ENCODE measurements at regions not wholly inside any gene's neighbourhood (a gene's known extent, or its start where the extent isn't known, plus 50 kb on each side); places are given as distances from the start of the nearest gene placed in this dataset.

DNA sequence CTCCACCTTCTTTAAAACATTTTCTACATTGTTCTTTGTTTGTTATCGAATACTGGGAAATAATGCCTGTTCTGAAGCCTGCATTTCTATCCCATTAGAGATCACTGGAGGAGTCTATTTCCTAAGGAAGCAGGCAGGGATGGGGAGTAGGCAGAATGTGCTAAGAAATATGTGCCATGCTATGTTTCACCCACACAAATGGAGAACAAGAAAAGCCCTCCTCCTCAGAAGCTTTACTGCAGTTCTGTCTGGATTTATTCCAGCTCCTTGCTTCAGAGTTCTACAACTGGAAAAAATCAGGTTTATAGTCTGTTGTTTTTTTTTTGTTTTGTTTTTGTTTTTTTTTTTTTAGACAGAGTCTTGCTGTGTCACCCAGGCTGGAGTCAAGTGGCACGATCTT is 825.1 kb downstream of the SLC4A3 start:
- Histone ChIP-seq H3F3A (ENCODE audit: insufficient read depth, low read length) (no peaks in the 10 kb centered on the region), H4K20me1 (ENCODE audit: insufficient read depth, low read length) (no peaks in the 10 kb centered on the region), H2AFZ (ENCODE audit: low read length) (no peak overlapping the region), H3K4me1 (ENCODE audit: insufficient read depth, low read length, severe bottlenecking) (no peaks in the 10 kb centered on the region), H3K4me3 (ENCODE audit: low read depth, low read length, poor library complexity, severe bottlenecking) (no peak overlapping the region), H3K79me2 (ENCODE audit: insufficient read depth, low read length) (no peaks in the 10 kb centered on the region), H3K9me3 (ENCODE audit: low read length) (no peaks in the 10 kb centered on the region), H3K4me2 (ENCODE audit: low read length) (no peak overlapping the region), H3K27me3 (ENCODE audit: insufficient read depth, low read length) (no peaks in the 10 kb centered on the region), H3K36me3 (ENCODE audit: insufficient read depth, low read length) (no peaks in the 10 kb centered on the region), H3K9ac (ENCODE audit: low read length) (no peak overlapping the region), H3K27ac (ENCODE audit: low read depth, low read length, poor library complexity, severe bottlenecking) (no peak overlapping the region), H3K9me2 (ENCODE audit: low read depth, low read length) (no peaks in the 10 kb centered on the region)
- TF ChIP-seq, protein P1, sequence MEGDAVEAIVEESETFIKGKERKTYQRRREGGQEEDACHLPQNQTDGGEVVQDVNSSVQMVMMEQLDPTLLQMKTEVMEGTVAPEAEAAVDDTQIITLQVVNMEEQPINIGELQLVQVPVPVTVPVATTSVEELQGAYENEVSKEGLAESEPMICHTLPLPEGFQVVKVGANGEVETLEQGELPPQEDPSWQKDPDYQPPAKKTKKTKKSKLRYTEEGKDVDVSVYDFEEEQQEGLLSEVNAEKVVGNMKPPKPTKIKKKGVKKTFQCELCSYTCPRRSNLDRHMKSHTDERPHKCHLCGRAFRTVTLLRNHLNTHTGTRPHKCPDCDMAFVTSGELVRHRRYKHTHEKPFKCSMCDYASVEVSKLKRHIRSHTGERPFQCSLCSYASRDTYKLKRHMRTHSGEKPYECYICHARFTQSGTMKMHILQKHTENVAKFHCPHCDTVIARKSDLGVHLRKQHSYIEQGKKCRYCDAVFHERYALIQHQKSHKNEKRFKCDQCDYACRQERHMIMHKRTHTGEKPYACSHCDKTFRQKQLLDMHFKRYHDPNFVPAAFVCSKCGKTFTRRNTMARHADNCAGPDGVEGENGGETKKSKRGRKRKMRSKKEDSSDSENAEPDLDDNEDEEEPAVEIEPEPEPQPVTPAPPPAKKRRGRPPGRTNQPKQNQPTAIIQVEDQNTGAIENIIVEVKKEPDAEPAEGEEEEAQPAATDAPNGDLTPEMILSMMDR (IDR thresholded peaks at IDR 0.05; ENCODE audit: low read length), result no peak
- TF ChIP-seq EZH2 (IDR thresholded peaks at IDR 0.05; ENCODE audit: borderline replicate concordance, low read length), result no peak

DNA sequence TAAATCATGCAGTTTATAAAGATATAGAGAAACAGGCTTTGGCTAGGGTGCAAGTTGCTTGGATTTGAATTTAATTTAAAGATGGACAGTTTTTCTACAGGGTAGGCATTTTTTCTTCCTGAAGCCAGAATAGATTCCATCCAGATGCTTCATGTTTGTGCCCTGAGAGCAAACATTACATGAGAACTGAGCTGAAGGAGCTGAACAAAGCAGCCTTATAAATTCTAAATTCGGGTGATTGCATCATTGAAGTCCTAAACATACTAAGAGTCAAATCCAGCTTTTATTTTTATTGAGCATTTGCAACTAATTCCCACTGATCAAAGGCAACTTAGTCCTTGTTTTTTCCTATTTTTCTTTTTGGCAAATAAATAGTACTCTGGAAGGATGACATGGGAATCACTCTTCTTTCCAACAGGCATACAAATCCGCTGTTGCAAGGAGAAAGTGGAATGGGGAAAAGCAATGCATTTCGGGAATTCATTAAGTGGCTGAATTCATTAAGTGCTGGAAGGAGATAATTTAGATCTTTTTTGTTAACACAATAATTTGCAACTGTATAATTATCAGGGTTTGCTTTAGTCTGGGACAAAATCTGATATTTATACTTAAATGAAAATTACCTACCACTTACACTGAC is 828.0 kb downstream of the SLC4A3 start:
- Histone ChIP-seq H3K9me2 (ENCODE audit: low read depth, low read length) (no peaks in the 10 kb centered on the region), H3K4me2 (ENCODE audit: low read length) (no peak overlapping the region), H3K9ac (ENCODE audit: low read length) (no peak overlapping the region), H3K4me3 (ENCODE audit: low read depth, low read length, poor library complexity, severe bottlenecking) (no peak overlapping the region), H3K4me1 (ENCODE audit: insufficient read depth, low read length, severe bottlenecking) (no peaks in the 10 kb centered on the region), H3K79me2 (ENCODE audit: insufficient read depth, low read length) (no peaks in the 10 kb centered on the region), H3K9me3 (ENCODE audit: low read length) (no peaks in the 10 kb centered on the region), H3F3A (ENCODE audit: insufficient read depth, low read length) (no peaks in the 10 kb centered on the region), H3K36me3 (ENCODE audit: insufficient read depth, low read length) (no peaks in the 10 kb centered on the region), H3K27ac (ENCODE audit: low read depth, low read length, poor library complexity, severe bottlenecking) (no peak overlapping the region), H2AFZ (ENCODE audit: low read length) (no peak overlapping the region), H4K20me1 (ENCODE audit: insufficient read depth, low read length) (no peaks in the 10 kb centered on the region), H3K27me3 (ENCODE audit: insufficient read depth, low read length) (no peaks in the 10 kb centered on the region)
- TF ChIP-seq EZH2 (IDR thresholded peaks at IDR 0.05; ENCODE audit: borderline replicate concordance, low read length), result no peak
- TF ChIP-seq, protein P1 (IDR thresholded peaks at IDR 0.05; ENCODE audit: low read length), result no peak

DNA sequence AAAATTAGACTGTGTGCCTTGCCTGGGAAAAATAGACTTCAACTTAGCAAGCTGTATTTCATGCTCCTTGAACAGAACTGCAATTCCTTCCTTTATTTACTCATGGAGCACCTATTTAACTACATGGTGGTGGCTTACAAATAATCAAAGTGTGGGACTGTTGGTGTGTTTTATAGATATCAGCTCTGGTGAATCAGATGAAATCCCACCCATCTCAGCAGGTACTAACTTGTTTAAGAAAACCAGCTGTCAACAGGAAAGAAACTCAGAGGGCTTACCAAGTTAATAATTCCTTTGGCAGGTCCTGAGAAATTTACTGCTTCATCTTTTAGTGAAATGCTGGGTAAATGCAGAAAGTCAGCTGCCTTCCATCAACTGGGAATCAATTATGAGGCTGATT is 830.6 kb downstream of the SLC4A3 start:
- H3K27ac ChIP-seq (ENCODE audit: low read depth, low read length, poor library complexity, severe bottlenecking), result no peak overlapping the region
- H3K9ac ChIP-seq (ENCODE audit: low read length), result no peak overlapping the region
- no peaks in the 10 kb centered on the region for H3K27me3 ChIP-seq (ENCODE audit: insufficient read depth, low read length)
- no peak overlapping the region for H3K4me2 ChIP-seq (ENCODE audit: low read length)
- H4K20me1 ChIP-seq (ENCODE audit: insufficient read depth, low read length), result no peaks in the 10 kb centered on the region
- H3F3A ChIP-seq (ENCODE audit: insufficient read depth, low read length), result no peaks in the 10 kb centered on the region
- H3K4me3 ChIP-seq (ENCODE audit: low read depth, low read length, poor library complexity, severe bottlenecking), result no peak overlapping the region
- H3K9me2 ChIP-seq (ENCODE audit: low read depth, low read length), result no peaks in the 10 kb centered on the region
- TF ChIP-seq, protein P1 (IDR thresholded peaks at IDR 0.05; ENCODE audit: low read length), result no peak
- TF ChIP-seq EZH2 (IDR thresholded peaks at IDR 0.05; ENCODE audit: borderline replicate concordance, low read length), result no peak
- H3K9me3 ChIP-seq (ENCODE audit: low read length), result no peaks in the 10 kb centered on the region
- no peaks in the 10 kb centered on the region for H3K36me3 ChIP-seq (ENCODE audit: insufficient read depth, low read length)
- H2AFZ ChIP-seq (ENCODE audit: low read length), result no peak overlapping the region
- no peaks in the 10 kb centered on the region for H3K79me2 ChIP-seq (ENCODE audit: insufficient read depth, low read length)
- no peaks in the 10 kb centered on the region for H3K4me1 ChIP-seq (ENCODE audit: insufficient read depth, low read length, severe bottlenecking)

Measured in OCI-LY1 (cell line).